GM23338 (cell line): ENCODE measurements at regions not wholly inside any gene's neighbourhood (a gene's known extent, or its start where the extent isn't known, plus 50 kb on each side); places are given as distances from the start of the nearest gene placed in this dataset.
A peak's percentile ranks its signal among the peaks of the same experiment; 100 is the strongest.
"Not testable (repeated sequence)": the region's sequence is repeated elsewhere in the genome, so short reads cannot be mapped to it uniquely, and the experiment has no call there.

ENCODE experiments used
- ATAC-seq: fragments of 200-7000 bp; cut with Tn5 transposase; 3 replicates; pipeline ENCODE4 v1.9.1; 2020
- DNase-seq: peaks from one replicate; pipeline ENCODE4 v3.0.0-alpha.2; 2015; ENCODE audit warnings: low spot score
- H2AFZ ChIP-seq: fragments of 200-600 bp; sonication (generic); 2 replicates; pipeline ENCODE4 v1.8.0; 2016; ENCODE audit warnings: antibody characterized with exemption, mild to moderate bottlenecking, moderate library complexity
- H3F3A ChIP-seq: fragments of 200-600 bp; sonication (generic); replicated peaks from 2 replicates; pipeline ENCODE4 v1.8.0; 2017; ENCODE audit warnings: antibody characterized with exemption, mixed run types, low read depth
- H3K27ac ChIP-seq: fragments of 200-600 bp; sonication (generic); 2 replicates; pipeline ENCODE4 v1.6.1; 2016; ENCODE audit warnings: low read depth
- H3K27me3 ChIP-seq: fragments of 200-600 bp; sonication (generic); 2 replicates; pipeline ENCODE4 v1.8.0; 2016; ENCODE audit warnings: mild to moderate bottlenecking, mixed run types, moderate library complexity; ENCODE audit not compliant: insufficient read depth
- H3K36me3 ChIP-seq: fragments of 200-600 bp; sonication (generic); 2 replicates; pipeline ENCODE4 v1.8.0; 2016; ENCODE audit warnings: mild to moderate bottlenecking; ENCODE audit not compliant: insufficient read depth
- H3K4me1 ChIP-seq: fragments of 200-600 bp; sonication (generic); 2 replicates; pipeline ENCODE4 v1.8.0; 2016; ENCODE audit warnings: mild to moderate bottlenecking, moderate library complexity; ENCODE audit not compliant: insufficient read depth
- H3K4me2 ChIP-seq: fragments of 200-600 bp; sonication (generic); 2 replicates; pipeline ENCODE4 v1.7.1; 2017; ENCODE audit warnings: mixed run types
- H3K4me3 ChIP-seq: fragments of 200-600 bp; sonication (generic); 2 replicates; pipeline ENCODE4 v1.6.1; 2016; ENCODE audit warnings: mixed run types
- H3K79me2 ChIP-seq: fragments of 200-600 bp; sonication (generic); replicated peaks from 2 replicates; pipeline ENCODE4 v1.8.0; 2017; ENCODE audit warnings: mild to moderate bottlenecking; ENCODE audit not compliant: insufficient read depth
- H3K9me2 ChIP-seq: fragments of 200-600 bp; sonication (generic); 2 replicates; pipeline ENCODE4 v1.8.0; 2017; ENCODE audit not compliant: insufficient read depth
- H4K20me1 ChIP-seq: fragments of 200-600 bp; sonication (generic); replicated peaks from 2 replicates; pipeline ENCODE4 v1.8.0; 2017; ENCODE audit warnings: mild to moderate bottlenecking; ENCODE audit not compliant: insufficient read depth
- H3K27ac Mint-ChIP-seq: 2 replicates; pipeline ENCODE4 v1.8.0; 2020; ENCODE audit warnings: inconsistent platforms, mild to moderate bottlenecking, moderate library complexity, mixed read lengths
- H3K27me3 Mint-ChIP-seq: 3 replicates; pipeline ENCODE4 v1.8.0; 2022; ENCODE audit warnings: low read depth, mild to moderate bottlenecking, moderate library complexity, mixed read lengths, inconsistent platforms; ENCODE audit not compliant: insufficient read depth, poor library complexity
- H3K36me3 Mint-ChIP-seq: 3 replicates; pipeline ENCODE4 v1.8.0; 2021; ENCODE audit warnings: low read depth, mild to moderate bottlenecking, inconsistent platforms, moderate library complexity, mixed read lengths
- H3K4me1 Mint-ChIP-seq: 3 replicates; pipeline ENCODE4 v1.8.0; 2020; ENCODE audit warnings: mild to moderate bottlenecking, inconsistent platforms, mixed read lengths
- H3K4me3 Mint-ChIP-seq: 3 replicates; pipeline ENCODE4 v1.8.0; 2021; ENCODE audit warnings: moderate library complexity, mild to moderate bottlenecking, inconsistent platforms, mixed read lengths
- H3K9me3 Mint-ChIP-seq: 3 replicates; pipeline ENCODE4 v1.8.0; 2020; ENCODE audit warnings: moderate library complexity, mild to moderate bottlenecking, inconsistent platforms, mixed read lengths
- ETS1 ChIP-seq: IDR thresholded peaks from 2 replicates; pipeline ENCODE4 v1.6.1; 2016; ENCODE audit warnings: antibody characterized with exemption
- EZH2 ChIP-seq: fragments of 200-600 bp; sonication (generic); IDR thresholded peaks from one replicate; pipeline ENCODE4 v1.8.0; 2017; ENCODE audit warnings: antibody characterized with exemption, mild to moderate bottlenecking, low read depth; ENCODE audit not compliant: unreplicated experiment
- EZH2phosphoT487 ChIP-seq: fragments of 200-600 bp; sonication (generic); IDR thresholded peaks from one replicate; pipeline ENCODE4 v1.8.1; 2018; ENCODE audit warnings: antibody characterized with exemption; ENCODE audit not compliant: unreplicated experiment
- JUNB ChIP-seq: IDR thresholded peaks from one replicate; pipeline ENCODE4 v1.6.1; 2016; ENCODE audit warnings: antibody characterized with exemption; ENCODE audit not compliant: unreplicated experiment
- NANOG ChIP-seq: IDR thresholded peaks from 2 replicates; pipeline ENCODE4 v1.6.1; 2016; ENCODE audit warnings: antibody characterized with exemption, borderline replicate concordance
- POLR2AphosphoS5 ChIP-seq: IDR thresholded peaks from 2 replicates; pipeline ENCODE4 v1.6.1; 2016; ENCODE audit warnings: antibody characterized with exemption, low read depth
- REST ChIP-seq: IDR thresholded peaks from one replicate; pipeline ENCODE4 v1.6.1; 2018; ENCODE audit warnings: antibody characterized with exemption; ENCODE audit not compliant: unreplicated experiment

GRCh38 chr10:33052915-33053810 lies 95.1 kb upstream of the ITGB1 start (continued):
- TF ChIP-seq EZH2phosphoT487 = no peak
- TF ChIP-seq REST = no peak
- no peak for TF ChIP-seq POLR2AphosphoS5
- no peak for TF ChIP-seq ETS1
- no peak for TF ChIP-seq JUNB
- TF ChIP-seq EZH2 = no peak

- H3K36me3 ChIP-seq = no peaks in the 10 kb centered on the region
- no peak for ATAC-seq
- TF ChIP-seq NANOG (no peak), EZH2 (no peak)
- no peaks in the 10 kb centered on the region for H3F3A ChIP-seq
- peaks cover 15% of the 10 kb centered on the region for H3K9me2 ChIP-seq
- 0 out of 3 replicates have a peak, but pooled peaks cover 3% of the 10 kb centered on the region for H3K9me3 Mint-ChIP-seq
- H3K27me3 ChIP-seq = no peaks in the 10 kb centered on the region
- H3K4me3 ChIP-seq = no peak overlapping the region
- H3K4me2 ChIP-seq = no peak overlapping the region; the same call in 1 of the 2 replicates
- H3K4me3 Mint-ChIP-seq = no peak overlapping the region
- H3K36me3 Mint-ChIP-seq = no peaks in the 10 kb centered on the region
- H3K79me2 ChIP-seq = no peaks in the 10 kb centered on the region
- H3K27ac ChIP-seq = no peak overlapping the region
- H3K4me1 ChIP-seq = peaks cover 18% of the 10 kb centered on the region
- peaks cover 21% of the 10 kb centered on the region for H3K4me1 Mint-ChIP-seq
- H3K27me3 Mint-ChIP-seq = peaks cover 3% of the 10 kb centered on the region
- no peak for DNase-seq
- H3K27ac Mint-ChIP-seq = no peak overlapping the region
- no peaks in the 10 kb centered on the region for H4K20me1 ChIP-seq
- H2AFZ ChIP-seq = 0 out of 2 replicates have a peak overlapping the region, but pooled peaks have one; percentile 63
Observed at GRCh38 chr10:33052263-33052875, 94.3 kb upstream of the ITGB1 start.

GRCh38 chr10:33049963-33050920 lies 92.2 kb upstream of the ITGB1 start:
- not testable (repeated sequence) for H3K27ac ChIP-seq, H3K27me3 ChIP-seq, H3K79me2 ChIP-seq, H3K4me2 ChIP-seq, H3K27me3 Mint-ChIP-seq, H3K4me3 Mint-ChIP-seq, H3K36me3 Mint-ChIP-seq, H3K36me3 ChIP-seq, H3K27ac Mint-ChIP-seq, H3F3A ChIP-seq, H3K4me3 ChIP-seq, H3K9me3 Mint-ChIP-seq, DNase-seq, H4K20me1 ChIP-seq, ATAC-seq
- H3K9me2 ChIP-seq = peaks cover 12% of the 10 kb centered on the region; the same call in 1 of the 2 replicates
- H2AFZ ChIP-seq = peak overlapping the region; percentile 53; the same call in 1 of the 2 replicates
- peaks cover 18% of the 10 kb centered on the region for H3K4me1 ChIP-seq
- peaks cover 23% of the 10 kb centered on the region for H3K4me1 Mint-ChIP-seq
